Adrenal gland (tissue), 5 donors: ENCODE measurements at regions not wholly inside any gene's neighbourhood (a gene's known extent, or its start where the extent isn't known, plus 50 kb on each side); places are given as distances from the start of the nearest gene placed in this dataset.

ENCODE experiments used
- CTCF ChIP-seq, 6 experiments: fragments of 450-650 bp in 4 of 6; fragments of 200-600 bp in 2 of 6; sonication (generic) in 1 of 6; IDR thresholded peaks; 1 replicate in 5 of 6; 2 replicates in 1 of 6; pipeline versions ENCODE4 v1.5.1 to v1.8.0; 2016 to 2021; ENCODE audit warnings: antibody characterized with exemption in 6 of 6, mild to moderate bottlenecking in 2 of 6, moderate library complexity in 1 of 6
- POLR2A ChIP-seq, 2 donors: fragments of 450-650 bp; IDR thresholded peaks; one replicate each; pipeline ENCODE4 v1.6.1; 2017; ENCODE audit warnings: antibody characterized with exemption in 2 of 2, mild to moderate bottlenecking in 2 of 2, moderate library complexity in 1 of 2
- donor health status: DM: no; HTN: no; CAD: no.

GRCh38 chr3:137906985-137907649 is 102.8 kb upstream of the CLDN18 start:
- TF ChIP-seq POLR2A (IDR thresholded peaks at IDR 0.05) = no peak
- TF ChIP-seq CTCF (IDR thresholded peaks at IDR 0.05) = no peak
